Thoracic aorta (tissue), 2 donors: ENCODE measurements at regions not wholly inside any gene's neighbourhood (a gene's known extent, or its start where the extent isn't known, plus 50 kb on each side); places are given as distances from the start of the nearest gene placed in this dataset.

Experiments
- ATAC-seq: fragments of 150-250 bp; one replicate; pipeline ENCODE4 v1.8.0; 2017; ENCODE audit warnings: low read depth; ENCODE audit not compliant: insufficient number of reproducible peaks, low FRiP score
- DNase-seq: peaks from one replicate; pipeline ENCODE4 v3.0.0-alpha.2; 2020; ENCODE audit warnings: low spot score
- H3K27ac ChIP-seq, 2 donors: fragments of 200-600 bp; sonication (generic); 1 replicate in 1 of 2; 2 replicates in 1 of 2; pipeline ENCODE4 v1.5.1; 2016; ENCODE audit warnings: mild to moderate bottlenecking in 2 of 2, moderate library complexity in 2 of 2
- H3K27me3 ChIP-seq: fragments of 200-600 bp; sonication (generic); replicated peaks from 2 replicates; pipeline ENCODE4 v1.6.0; 2016; ENCODE audit warnings: mild to moderate bottlenecking; ENCODE audit not compliant: insufficient read depth
- H3K36me3 ChIP-seq: fragments of 200-600 bp; sonication (generic); one replicate; pipeline ENCODE4 v1.5.1; 2016
- H3K4me1 ChIP-seq, 2 donors: fragments of 200-600 bp; sonication (generic); 1 replicate in 1 of 2; 2 replicates in 1 of 2; pipeline versions ENCODE4 v1.5.1 to v1.6.0; 2016; ENCODE audit warnings: low read depth in 2 of 2, mild to moderate bottlenecking in 1 of 2; ENCODE audit not compliant: control insufficient read depth in 1 of 2
- H3K4me3 ChIP-seq: fragments of 200-600 bp; sonication (generic); 2 replicates; pipeline ENCODE4 v1.5.1; 2016; ENCODE audit warnings: mild to moderate bottlenecking
- H3K9me3 ChIP-seq: fragments of 200-600 bp; sonication (generic); 2 replicates; pipeline ENCODE4 v1.5.1; 2016
- CTCF ChIP-seq: fragments of 200-600 bp; sonication (generic); IDR thresholded peaks from one replicate; pipeline ENCODE4 v1.5.1; 2019; ENCODE audit warnings: antibody characterized with exemption

GRCh38 chr4:106773076-106773905 lies 262.8 kb downstream of the DKK2 start:
- Histone ChIP-seq H3K9me3 (no peaks in the 10 kb centered on the region), H3K27me3 (no peaks in the 10 kb centered on the region), H3K4me3 (no peak overlapping the region), H3K27ac (no peak overlapping the region), H3K36me3 (no peaks in the 10 kb centered on the region), H3K4me1 (no peaks in the 10 kb centered on the region)
- no peak for ATAC-seq
- no peak for TF ChIP-seq CTCF
- DNase-seq: no peak

GRCh38 chr4:106767991-106768390 lies 268.1 kb downstream of the DKK2 start:
- Histone ChIP-seq H3K4me3 (no peak overlapping the region), H3K27ac (no peak overlapping the region), H3K27me3 (no peaks in the 10 kb centered on the region), H3K36me3 (no peaks in the 10 kb centered on the region), H3K9me3 (no peaks in the 10 kb centered on the region), H3K4me1 (peaks cover 0 to 9% of the 10 kb centered on the region in 2 donors)
- no peak for TF ChIP-seq CTCF
- DNase-seq (no peak), ATAC-seq (no peak)

- Histone ChIP-seq H3K9me3 (no peaks in the 10 kb centered on the region), H3K4me3 (no peak overlapping the region), H3K36me3 (no peaks in the 10 kb centered on the region), H3K4me1 (peaks cover 3 to 18% of the 10 kb centered on the region in 2 donors), H3K27me3 (no peaks in the 10 kb centered on the region), H3K27ac (no peak overlapping the region)
- TF ChIP-seq CTCF: no peak
- ATAC-seq: no peak
- DNase-seq: no peak
Observed at GRCh38 chr4:106766519-106766918, 269.6 kb downstream of the DKK2 start.

GRCh38 chr4:106764774-106765173 lies 271.3 kb downstream of the DKK2 start:
- ATAC-seq (no peak), DNase-seq (no peak)
- no peak overlapping the region for H3K27ac ChIP-seq
- no peaks in the 10 kb centered on the region for H3K36me3 ChIP-seq
- peaks cover 3 to 18% of the 10 kb centered on the region in 2 donors for H3K4me1 ChIP-seq
- no peak overlapping the region for H3K4me3 ChIP-seq
- TF ChIP-seq CTCF: no peak
- H3K9me3 ChIP-seq: no peaks in the 10 kb centered on the region
- no peaks in the 10 kb centered on the region for H3K27me3 ChIP-seq

- no peak for TF ChIP-seq CTCF
- Histone ChIP-seq H3K27ac (no peak overlapping the region), H3K9me3 (no peaks in the 10 kb centered on the region), H3K4me3 (no peak overlapping the region), H3K4me1 (peaks cover 3 to 18% of the 10 kb centered on the region in 2 donors), H3K27me3 (no peaks in the 10 kb centered on the region), H3K36me3 (no peaks in the 10 kb centered on the region)
- ATAC-seq: no peak
- no peak for DNase-seq
Observed at GRCh38 chr4:106762666-106763443, 273.3 kb downstream of the DKK2 start.
